HCT116 (cell line): ENCODE measurements at regions not wholly inside any gene's neighbourhood (a gene's known extent, or its start where the extent isn't known, plus 50 kb on each side); places are given as distances from the start of the nearest gene placed in this dataset.
A peak's percentile ranks its signal among the peaks of the same experiment; 100 is the strongest.

Experiments
- ATAC-seq: fragments of 200-7000 bp; cut with Tn5 transposase; 2 replicates; pipeline ENCODE4 v1.9.1; 2020; ENCODE audit warnings: mild to moderate bottlenecking, moderate library complexity
- BruUV-seq: library from RNA; stranded (reverse); fragments of 400-500 nt; replicated peaks from 2 replicates; lab custom pipeline; 2021; lab: Mats Ljungman, UMichigan
- CTCF ChIA-PET: fragments of 300-600 bp; sonication (Branson Sonifier 250); formaldehyde crosslinking; loops from one replicate; lab custom pipeline; 2021; ENCODE audit warnings: antibody characterized with exemption; lab: Charles Lee
- POLR2A ChIA-PET: fragments of 300-600, 350-600 bp; sonication (Branson Sonifier 250); formaldehyde crosslinking; loops from one replicate; lab custom pipeline; 2021; ENCODE audit warnings: antibody characterized with exemption; lab: Charles Lee
- RAD21 ChIA-PET, 2 experiments: fragments of 300-600 bp; sonication (Branson Sonifier 250); formaldehyde crosslinking; loops; one replicate each; lab custom pipeline; 2023; ENCODE audit warnings: low total read pairs in 2 of 2; ENCODE audit not compliant: uncharacterized antibody in 2 of 2, unreplicated experiment in 2 of 2, low non-redundant PET in 1 of 2; lab: Charles Lee
- DNase-seq: peaks from one replicate; pipeline ENCODE4 v3.0.0-alpha.2; 2010; ENCODE audit warnings: low read depth, low spot score
- H2AFZ ChIP-seq: fragments of 200-600 bp; shearing (Covaris generic), sonication (generic); 2 replicates; pipeline ENCODE4 v1.6.1; 2017; ENCODE audit warnings: low read depth, mixed run types, mixed read lengths, antibody characterized with exemption, low read length; ENCODE audit not compliant: poor library complexity, severe bottlenecking
- H3K27ac ChIP-seq: 2 replicates; pipeline ENCODE4 v1.5.1; 2012; ENCODE audit warnings: low read depth, low read length
- H3K27me3 ChIP-seq: fragments of 200-600 bp; sonication (generic); 2 replicates; pipeline ENCODE4 v1.6.1; 2016; ENCODE audit warnings: mixed run types, low read length, mixed read lengths; ENCODE audit not compliant: insufficient read depth
- H3K36me3 ChIP-seq, 2 experiments: fragments of 200-500 bp in 1 of 2; fragments of 200-600 bp in 1 of 2; sonication (Bioruptor generic) in 1 of 2; sonication (generic) in 1 of 2; 2 replicates each; pipeline versions ENCODE4 v1.5.1 to v1.6.1; 2014 to 2016; ENCODE audit warnings: low read length in 2 of 2, inconsistent platforms in 1 of 2, mixed read lengths in 1 of 2, mixed run types in 1 of 2; ENCODE audit not compliant: insufficient read depth in 2 of 2, control insufficient read depth in 1 of 2
- H3K4me1 ChIP-seq, 2 experiments: fragments of 200-600 bp in 1 of 2; sonication (generic) in 1 of 2; 2 replicates each; pipeline versions ENCODE4 v1.5.1 to v1.6.1; 2012 to 2017; ENCODE audit warnings: low read length in 2 of 2, inconsistent platforms in 1 of 2, mild to moderate bottlenecking in 1 of 2, mixed read lengths in 1 of 2, mixed run types in 1 of 2, moderate library complexity in 1 of 2; ENCODE audit not compliant: insufficient read depth in 2 of 2, control insufficient read depth in 1 of 2
- H3K4me2 ChIP-seq: fragments of 200-600 bp; sonication (generic); 2 replicates; pipeline ENCODE4 v1.6.1; 2017; ENCODE audit warnings: mixed run types, low read length, mixed read lengths
- H3K4me3 ChIP-seq, 2 experiments: fragments of 200-600 bp in 1 of 2; sonication (generic) in 1 of 2; replicated peaks in 1 of 2; 2 replicates each; pipeline ENCODE4 v1.5.1; 2011 to 2016; ENCODE audit warnings: low read length in 2 of 2, control low read depth in 1 of 2, low read depth in 1 of 2, mild to moderate bottlenecking in 1 of 2, mixed read lengths in 1 of 2, mixed run types in 1 of 2
- H3K79me2 ChIP-seq: fragments of 200-600 bp; sonication (generic); 2 replicates; pipeline ENCODE4 v1.6.1; 2017; ENCODE audit warnings: mild to moderate bottlenecking, mixed run types, low read length, moderate library complexity, mixed read lengths; ENCODE audit not compliant: insufficient read depth
- H3K9ac ChIP-seq: fragments of 200-600 bp; sonication (generic); 2 replicates; pipeline ENCODE4 v1.6.1; 2016; ENCODE audit warnings: low read length, mixed read lengths
- H3K9me2 ChIP-seq: fragments of 200-600 bp; sonication (generic), shearing (Covaris generic); 2 replicates; pipeline ENCODE4 v1.6.1; 2017; ENCODE audit warnings: mixed run types, mild to moderate bottlenecking, moderate library complexity; ENCODE audit not compliant: insufficient read depth
- H3K9me3 ChIP-seq, 2 experiments: fragments of 200-500 bp in 1 of 2; fragments of 200-600 bp in 1 of 2; sonication (Bioruptor generic) in 1 of 2; sonication (generic) in 1 of 2; 2 replicates each; pipeline ENCODE4 v1.6.1; 2014 to 2017; ENCODE audit warnings: low read length in 2 of 2, mixed read lengths in 2 of 2, inconsistent platforms in 1 of 2, low read depth in 1 of 2, mild to moderate bottlenecking in 1 of 2, mixed run types in 1 of 2, moderate library complexity in 1 of 2; ENCODE audit not compliant: control insufficient read depth in 1 of 2, insufficient read depth in 1 of 2
- H4K20me1 ChIP-seq: fragments of 200-600 bp; sonication (generic), shearing (Covaris generic); 2 replicates; pipeline ENCODE4 v1.6.1; 2017; ENCODE audit warnings: mixed run types, mild to moderate bottlenecking, moderate library complexity; ENCODE audit not compliant: insufficient read depth
- CBX3 ChIP-seq: IDR thresholded peaks from 2 replicates; pipeline ENCODE4 v1.6.1; 2012; ENCODE audit warnings: low read depth
- CEBPB ChIP-seq: IDR thresholded peaks from 2 replicates; pipeline ENCODE4 v1.6.1; 2012; ENCODE audit warnings: low read depth
- EGR1 ChIP-seq: IDR thresholded peaks from 2 replicates; pipeline ENCODE4 v1.6.1; 2012; ENCODE audit warnings: low read depth
- EZH2 ChIP-seq: fragments of 200-600 bp; sonication (generic); IDR thresholded peaks from 2 replicates; pipeline ENCODE4 v1.6.1; 2017; ENCODE audit warnings: antibody characterized with exemption, mixed run types
- EZH2phosphoT487 ChIP-seq: fragments of 200-600 bp; IDR thresholded peaks from 2 replicates; pipeline ENCODE4 v1.6.1; 2018; ENCODE audit warnings: antibody characterized with exemption, borderline replicate concordance
- FOSL1 ChIP-seq: IDR thresholded peaks from 2 replicates; pipeline ENCODE4 v1.6.1; 2012; ENCODE audit warnings: low read depth
- JUND ChIP-seq: IDR thresholded peaks from 2 replicates; pipeline ENCODE4 v1.6.1; 2012
- POLR2A ChIP-seq: IDR thresholded peaks from 2 replicates; pipeline ENCODE4 v1.7.0; 2011; ENCODE audit warnings: borderline replicate concordance; ENCODE audit not compliant: insufficient read depth, insufficient read length; ENCODE audit errors: extremely low read depth
- RAD21 ChIP-seq: IDR thresholded peaks from 2 replicates; pipeline ENCODE4 v1.6.1; 2012; ENCODE audit warnings: low read depth, mild to moderate bottlenecking
- SIN3A ChIP-seq: IDR thresholded peaks from 2 replicates; pipeline ENCODE4 v1.6.1; 2012; ENCODE audit warnings: low read depth
- SP1 ChIP-seq: IDR thresholded peaks from 2 replicates; pipeline ENCODE4 v1.6.1; 2012; ENCODE audit warnings: low read depth
- SRF ChIP-seq: IDR thresholded peaks from 2 replicates; pipeline ENCODE4 v1.6.1; 2012; ENCODE audit warnings: low read depth
- TCF7L2 ChIP-seq: IDR thresholded peaks from 2 replicates; pipeline ENCODE4 v1.7.0; 2011; ENCODE audit warnings: borderline replicate concordance, inconsistent platforms; ENCODE audit not compliant: insufficient read depth, insufficient read length; ENCODE audit errors: extremely low read depth
- YY1 ChIP-seq: IDR thresholded peaks from 2 replicates; pipeline ENCODE4 v1.6.1; 2011; ENCODE audit warnings: low read length, low read depth, moderate library complexity, mild to moderate bottlenecking; ENCODE audit not compliant: insufficient replicate concordance; ENCODE audit errors: extremely low read depth
- ZFX ChIP-seq: fragments of 450-650 bp; IDR thresholded peaks from 2 replicates; pipeline ENCODE4 v1.6.1; 2017
- ZNF274 ChIP-seq: fragments of 200-500 bp; sonication (Bioruptor generic); IDR thresholded peaks from 2 replicates; pipeline ENCODE4 v1.6.1; 2014; ENCODE audit warnings: mild to moderate bottlenecking, low read depth, low read length, inconsistent platforms
- intact Hi-C: fragments of 100-400 bp; cut with micrococcal nuclease; formaldehyde crosslinking; loops from 2 replicates; pipeline ENCODE4 v1.10.0; 2022
- TF ChIP-seq, protein P1 (sequence below), 3 experiments: fragments of 200-600 bp in 1 of 3; sonication (generic) in 1 of 3; IDR thresholded peaks in 2 of 3; conservative IDR thresholded peaks in 1 of 3; 2 replicates each; pipeline ENCODE4 v1.5.1; 2012 to 2017; ENCODE audit warnings: low read depth in 2 of 3, low read length in 2 of 3, antibody characterized with exemption in 1 of 3, borderline replicate concordance in 1 of 3, control low read depth in 1 of 3, mild to moderate bottlenecking in 1 of 3, mixed read lengths in 1 of 3, mixed run types in 1 of 3, moderate library complexity in 1 of 3; ENCODE audit not compliant: insufficient read depth in 1 of 3
- TF ChIP-seq, protein P2 (sequence below): IDR thresholded peaks from 2 replicates; pipeline ENCODE4 v1.6.1; 2012
- TF ChIP-seq, protein P3 (sequence below): IDR thresholded peaks from 2 replicates; pipeline ENCODE4 v1.6.1; 2012

DNA sequence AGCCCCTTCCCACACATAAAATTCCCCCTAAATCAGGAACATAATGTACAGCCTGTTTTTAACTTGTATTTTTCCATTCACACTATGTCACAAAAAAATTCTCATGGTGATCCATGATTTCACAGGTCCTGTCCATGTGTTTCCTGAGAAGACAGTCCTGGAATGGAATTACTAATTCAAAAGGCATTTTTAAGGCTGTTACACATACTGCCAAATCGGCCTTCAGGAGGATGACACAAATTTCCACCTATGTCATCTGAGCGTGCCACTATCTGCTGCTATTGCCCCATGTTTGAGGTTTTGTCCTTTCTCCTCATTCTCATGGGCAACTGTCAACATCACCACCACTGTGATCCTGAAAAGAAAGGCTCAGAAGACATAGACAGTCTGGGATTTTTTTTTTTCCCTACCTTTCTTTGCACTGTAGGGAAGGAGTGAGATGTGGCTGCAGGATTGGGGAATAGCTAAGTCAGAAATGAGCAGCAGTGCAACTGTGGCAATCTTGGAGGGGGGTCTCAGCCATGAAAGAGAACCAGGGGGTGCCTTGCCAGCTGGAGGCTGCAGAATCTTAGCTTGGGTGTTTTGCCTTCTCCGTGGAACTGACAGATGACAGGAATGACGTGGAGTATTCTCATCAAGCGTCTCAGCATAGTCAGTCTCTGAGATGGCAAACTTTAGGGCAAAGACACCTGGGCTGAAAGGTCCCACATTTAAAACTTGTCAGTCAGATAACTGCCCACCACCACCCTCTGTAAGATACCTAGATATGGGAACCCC is 73.4 kb downstream of the MARCHF4 start:
- ChIA-PET CTCF (no interaction called here), RAD21 (no interaction called here), POLR2A (no interaction called here)
- Histone ChIP-seq H3K79me2 (no peaks in the 10 kb centered on the region), H3K4me1 (peaks cover 0 to 4% of the 10 kb centered on the region in 2 experiments; a peak in 1 of 4 replicates), H2AFZ (no peak overlapping the region), H3K27ac (no peak overlapping the region), H4K20me1 (no peaks in the 10 kb centered on the region), H3K27me3 (peaks cover 12% of the 10 kb centered on the region; the same call in 1 of the 2 replicates), H3K4me3 (no peak overlapping the region), H3K36me3 (no peaks in the 10 kb centered on the region), H3K9me3 (no peaks in the 10 kb centered on the region), H3K9me2 (no peaks in the 10 kb centered on the region), H3K9ac (no peak overlapping the region), H3K4me2 (peak overlapping the region; percentile 13; the same call in 1 of the 2 replicates)
- ATAC-seq (no peak), DNase-seq (no peak)
- intact Hi-C loops: no loop called here
- BruUV-seq: no TSS peak
- TF ChIP-seq, protein P1, sequence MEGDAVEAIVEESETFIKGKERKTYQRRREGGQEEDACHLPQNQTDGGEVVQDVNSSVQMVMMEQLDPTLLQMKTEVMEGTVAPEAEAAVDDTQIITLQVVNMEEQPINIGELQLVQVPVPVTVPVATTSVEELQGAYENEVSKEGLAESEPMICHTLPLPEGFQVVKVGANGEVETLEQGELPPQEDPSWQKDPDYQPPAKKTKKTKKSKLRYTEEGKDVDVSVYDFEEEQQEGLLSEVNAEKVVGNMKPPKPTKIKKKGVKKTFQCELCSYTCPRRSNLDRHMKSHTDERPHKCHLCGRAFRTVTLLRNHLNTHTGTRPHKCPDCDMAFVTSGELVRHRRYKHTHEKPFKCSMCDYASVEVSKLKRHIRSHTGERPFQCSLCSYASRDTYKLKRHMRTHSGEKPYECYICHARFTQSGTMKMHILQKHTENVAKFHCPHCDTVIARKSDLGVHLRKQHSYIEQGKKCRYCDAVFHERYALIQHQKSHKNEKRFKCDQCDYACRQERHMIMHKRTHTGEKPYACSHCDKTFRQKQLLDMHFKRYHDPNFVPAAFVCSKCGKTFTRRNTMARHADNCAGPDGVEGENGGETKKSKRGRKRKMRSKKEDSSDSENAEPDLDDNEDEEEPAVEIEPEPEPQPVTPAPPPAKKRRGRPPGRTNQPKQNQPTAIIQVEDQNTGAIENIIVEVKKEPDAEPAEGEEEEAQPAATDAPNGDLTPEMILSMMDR (IDR thresholded peaks at IDR 0.05 in 2 of 3, conservative IDR thresholded peaks at IDR 0.05 in 1 of 3; ENCODE audit: borderline replicate concordance in 1 of 3, insufficient read depth in 1 of 3, low read depth in 2 of 3, low read length in 2 of 3): no peak
- TF ChIP-seq CBX3: no peak
- no peak for TF ChIP-seq ZFX
- TF ChIP-seq, protein P2, sequence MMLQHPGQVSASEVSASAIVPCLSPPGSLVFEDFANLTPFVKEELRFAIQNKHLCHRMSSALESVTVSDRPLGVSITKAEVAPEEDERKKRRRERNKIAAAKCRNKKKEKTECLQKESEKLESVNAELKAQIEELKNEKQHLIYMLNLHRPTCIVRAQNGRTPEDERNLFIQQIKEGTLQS: no peak
- no peak for TF ChIP-seq POLR2A
- TF ChIP-seq ZNF274: no peak
- no peak for TF ChIP-seq FOSL1
- TF ChIP-seq, protein P3, sequence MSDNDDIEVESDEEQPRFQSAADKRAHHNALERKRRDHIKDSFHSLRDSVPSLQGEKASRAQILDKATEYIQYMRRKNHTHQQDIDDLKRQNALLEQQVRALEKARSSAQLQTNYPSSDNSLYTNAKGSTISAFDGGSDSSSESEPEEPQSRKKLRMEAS: no peak
- no peak for TF ChIP-seq RAD21
- TF ChIP-seq JUND: no peak
- TF ChIP-seq SRF: no peak
- no peak for TF ChIP-seq EZH2
- TF ChIP-seq SP1: no peak
- no peak for TF ChIP-seq EGR1
- TF ChIP-seq CEBPB: no peak
- TF ChIP-seq EZH2phosphoT487: no peak
- no peak for TF ChIP-seq SIN3A
- no peak for TF ChIP-seq YY1
- no peak for TF ChIP-seq TCF7L2
